Neural crest cell (in vitro differentiated cells): ENCODE measurements at regions not wholly inside any gene's neighbourhood (a gene's known extent, or its start where the extent isn't known, plus 50 kb on each side); places are given as distances from the start of the nearest gene placed in this dataset.
A peak's percentile ranks its signal among the peaks of the same experiment; 100 is the strongest.

Experiments
- DNase-seq: peaks from one replicate; pipeline ENCODE4 v3.0.0; 2021; ENCODE audit warnings: low read depth, mixed read lengths, low spot score
- H3K27ac Mint-ChIP-seq: one replicate; pipeline ENCODE4 v1.8.0; 2021; ENCODE audit warnings: mild to moderate bottlenecking, mixed read lengths; ENCODE audit not compliant: unreplicated experiment
- H3K27me3 Mint-ChIP-seq: 2 replicates; pipeline ENCODE4 v1.8.0; 2021; ENCODE audit warnings: low read depth, mild to moderate bottlenecking, mixed read lengths
- H3K36me3 Mint-ChIP-seq: 2 replicates; pipeline ENCODE4 v1.8.0; 2021; ENCODE audit warnings: low read depth, mild to moderate bottlenecking, mixed read lengths
- H3K4me1 Mint-ChIP-seq: 2 replicates; pipeline ENCODE4 v1.8.0; 2021; ENCODE audit warnings: mixed read lengths
- H3K4me3 Mint-ChIP-seq: one replicate; pipeline ENCODE4 v1.8.0; 2021; ENCODE audit warnings: mild to moderate bottlenecking, mixed read lengths
- H3K9me3 Mint-ChIP-seq: 2 replicates; pipeline ENCODE4 v1.8.0; 2021; ENCODE audit warnings: mixed read lengths
- TF ChIP-seq, protein P1 (sequence below): fragments of 200-600 bp; sonication (generic); conservative IDR thresholded peaks from 2 replicates; pipeline ENCODE4 v1.5.0; 2021; ENCODE audit warnings: antibody characterized with exemption, mild to moderate bottlenecking

DNA sequence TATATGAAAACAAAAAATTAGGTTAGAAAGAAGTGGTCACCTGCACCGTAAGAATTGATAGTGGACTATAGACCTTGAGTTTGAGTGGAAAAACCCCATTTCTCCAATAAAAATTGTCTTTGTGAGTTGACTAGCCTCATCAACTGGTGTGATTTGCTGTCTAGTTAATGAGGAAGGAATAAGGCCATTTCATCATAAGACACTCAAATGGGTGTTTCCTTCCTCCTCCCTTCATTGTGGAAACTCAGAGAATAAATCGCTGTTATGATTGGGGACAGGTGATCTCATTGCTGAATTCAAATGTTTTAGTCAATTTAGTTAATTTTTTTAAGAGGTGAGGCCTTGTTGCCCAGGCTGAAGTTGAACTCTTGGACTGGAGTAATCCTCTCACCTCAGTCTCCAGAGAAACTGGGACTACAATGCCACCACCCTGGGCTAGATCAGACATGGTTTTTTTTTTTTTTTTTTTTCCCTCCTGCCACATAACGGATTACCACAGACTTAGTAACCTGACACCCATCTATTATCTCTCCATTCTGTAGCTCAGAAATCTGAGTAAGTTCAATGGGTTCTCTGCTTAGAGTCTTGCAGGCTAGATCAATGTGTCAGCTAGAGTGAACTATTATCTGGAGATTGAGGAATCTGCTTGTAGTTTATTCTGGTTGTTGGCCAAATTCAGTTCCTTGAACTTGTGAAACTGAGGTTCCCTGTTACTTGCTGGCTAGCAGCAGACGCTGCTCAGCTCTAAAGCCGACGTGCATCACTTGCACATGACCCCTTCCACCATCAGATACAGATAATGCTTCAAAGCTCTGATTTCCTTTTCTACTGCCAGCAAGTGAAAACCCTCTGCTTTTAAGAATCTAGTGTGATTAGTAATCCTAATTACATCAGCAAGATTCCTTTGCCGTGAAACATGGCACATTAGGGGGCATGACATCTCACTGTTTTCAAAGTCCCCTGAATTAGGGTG is 663.8 kb upstream of the CDH9 start:
- H3K27ac Mint-ChIP-seq = no peak overlapping the region

DNA sequence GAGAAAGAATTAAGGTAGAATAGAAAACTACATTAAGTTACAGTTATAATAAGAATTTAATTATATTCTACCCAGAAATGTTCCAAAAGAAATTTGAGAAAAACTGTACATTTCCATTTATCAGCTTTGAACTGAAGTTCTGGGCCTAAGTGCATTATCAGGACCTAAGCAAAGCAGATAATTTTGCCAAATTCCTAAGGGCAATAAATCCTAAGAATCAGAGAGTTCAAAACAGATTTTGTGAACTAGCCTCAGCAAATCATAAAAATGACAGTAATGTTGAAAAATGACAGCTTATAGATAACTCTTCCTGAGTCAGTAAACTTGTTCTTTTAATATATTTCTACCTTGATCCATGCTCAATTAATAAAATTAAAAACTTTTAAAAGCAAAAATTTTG is 662.1 kb upstream of the CDH9 start:
- H3K4me1 Mint-ChIP-seq = peaks cover 5% of the 10 kb centered on the region
- no peaks in the 10 kb centered on the region for H3K27me3 Mint-ChIP-seq
- no peak overlapping the region for H3K4me3 Mint-ChIP-seq
- H3K27ac Mint-ChIP-seq = no peak overlapping the region
- no peaks in the 10 kb centered on the region for H3K36me3 Mint-ChIP-seq
- peaks cover 1% of the 10 kb centered on the region for H3K9me3 Mint-ChIP-seq
- no peak for DNase-seq
- TF ChIP-seq, protein P1, sequence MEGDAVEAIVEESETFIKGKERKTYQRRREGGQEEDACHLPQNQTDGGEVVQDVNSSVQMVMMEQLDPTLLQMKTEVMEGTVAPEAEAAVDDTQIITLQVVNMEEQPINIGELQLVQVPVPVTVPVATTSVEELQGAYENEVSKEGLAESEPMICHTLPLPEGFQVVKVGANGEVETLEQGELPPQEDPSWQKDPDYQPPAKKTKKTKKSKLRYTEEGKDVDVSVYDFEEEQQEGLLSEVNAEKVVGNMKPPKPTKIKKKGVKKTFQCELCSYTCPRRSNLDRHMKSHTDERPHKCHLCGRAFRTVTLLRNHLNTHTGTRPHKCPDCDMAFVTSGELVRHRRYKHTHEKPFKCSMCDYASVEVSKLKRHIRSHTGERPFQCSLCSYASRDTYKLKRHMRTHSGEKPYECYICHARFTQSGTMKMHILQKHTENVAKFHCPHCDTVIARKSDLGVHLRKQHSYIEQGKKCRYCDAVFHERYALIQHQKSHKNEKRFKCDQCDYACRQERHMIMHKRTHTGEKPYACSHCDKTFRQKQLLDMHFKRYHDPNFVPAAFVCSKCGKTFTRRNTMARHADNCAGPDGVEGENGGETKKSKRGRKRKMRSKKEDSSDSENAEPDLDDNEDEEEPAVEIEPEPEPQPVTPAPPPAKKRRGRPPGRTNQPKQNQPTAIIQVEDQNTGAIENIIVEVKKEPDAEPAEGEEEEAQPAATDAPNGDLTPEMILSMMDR = no peak

More for the DNA sequence above, 663.8 kb upstream of the CDH9 start:
- no peaks in the 10 kb centered on the region for H3K9me3 Mint-ChIP-seq
- TF ChIP-seq, protein P1 = no peak
- no peak overlapping the region for H3K4me3 Mint-ChIP-seq
- peaks cover 5% of the 10 kb centered on the region for H3K4me1 Mint-ChIP-seq
- DNase-seq = no peak
- no peaks in the 10 kb centered on the region for H3K36me3 Mint-ChIP-seq
- no peaks in the 10 kb centered on the region for H3K27me3 Mint-ChIP-seq

DNA sequence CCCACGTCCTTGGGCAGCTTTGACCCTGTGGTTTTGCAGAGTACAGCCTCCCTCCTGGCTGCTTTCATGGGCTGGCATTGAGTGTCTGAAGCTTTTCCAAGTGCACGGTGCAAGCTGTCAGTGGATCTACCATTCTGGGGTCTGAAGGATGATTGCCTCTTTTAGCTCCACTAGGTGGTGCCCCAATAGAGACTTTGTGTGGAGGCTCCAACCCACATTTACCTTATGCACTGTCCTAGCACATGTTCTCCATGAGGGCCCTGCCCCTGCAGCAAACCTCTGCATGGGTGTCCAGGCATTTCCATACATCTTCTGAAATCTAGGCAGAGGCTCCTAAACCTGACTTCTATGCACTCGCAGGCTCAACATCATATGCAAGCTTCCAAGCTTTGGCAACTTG is 644.2 kb upstream of the CDH9 start:
- H3K27ac Mint-ChIP-seq = no peak overlapping the region
- H3K4me3 Mint-ChIP-seq = no peak overlapping the region
- H3K4me1 Mint-ChIP-seq = no peaks in the 10 kb centered on the region
- no peak for DNase-seq
- peaks cover 11% of the 10 kb centered on the region for H3K36me3 Mint-ChIP-seq
- H3K27me3 Mint-ChIP-seq = no peaks in the 10 kb centered on the region
- TF ChIP-seq, protein P1 = peak; percentile 26
- peaks cover 20% of the 10 kb centered on the region for H3K9me3 Mint-ChIP-seq

DNA sequence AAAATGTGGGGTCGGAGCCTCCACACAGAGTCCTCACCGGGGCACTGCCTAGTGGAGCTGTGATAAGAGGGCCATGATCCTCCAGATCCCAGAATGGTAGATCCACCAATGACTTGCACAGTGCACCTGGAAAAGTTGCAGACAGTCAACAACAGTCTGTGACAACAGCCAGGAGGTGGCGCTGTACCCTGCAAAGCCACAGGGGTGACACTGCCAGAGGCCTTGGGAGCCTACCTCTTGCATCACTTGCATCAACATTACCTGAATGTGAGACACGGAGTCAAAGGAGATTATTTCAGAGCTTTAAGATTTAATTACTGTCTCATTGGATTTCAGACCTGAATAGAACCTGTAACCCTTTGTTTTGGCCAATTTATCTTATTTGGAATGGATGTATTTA is 614.1 kb upstream of the CDH9 start:
- Mint-ChIP-seq H3K9me3 (no peaks in the 10 kb centered on the region), H3K4me3 (no peak overlapping the region), H3K27ac (no peak overlapping the region), H3K4me1 (no peaks in the 10 kb centered on the region), H3K36me3 (no peaks in the 10 kb centered on the region), H3K27me3 (no peaks in the 10 kb centered on the region)
- TF ChIP-seq, protein P1 = no peak
- no peak for DNase-seq

DNA sequence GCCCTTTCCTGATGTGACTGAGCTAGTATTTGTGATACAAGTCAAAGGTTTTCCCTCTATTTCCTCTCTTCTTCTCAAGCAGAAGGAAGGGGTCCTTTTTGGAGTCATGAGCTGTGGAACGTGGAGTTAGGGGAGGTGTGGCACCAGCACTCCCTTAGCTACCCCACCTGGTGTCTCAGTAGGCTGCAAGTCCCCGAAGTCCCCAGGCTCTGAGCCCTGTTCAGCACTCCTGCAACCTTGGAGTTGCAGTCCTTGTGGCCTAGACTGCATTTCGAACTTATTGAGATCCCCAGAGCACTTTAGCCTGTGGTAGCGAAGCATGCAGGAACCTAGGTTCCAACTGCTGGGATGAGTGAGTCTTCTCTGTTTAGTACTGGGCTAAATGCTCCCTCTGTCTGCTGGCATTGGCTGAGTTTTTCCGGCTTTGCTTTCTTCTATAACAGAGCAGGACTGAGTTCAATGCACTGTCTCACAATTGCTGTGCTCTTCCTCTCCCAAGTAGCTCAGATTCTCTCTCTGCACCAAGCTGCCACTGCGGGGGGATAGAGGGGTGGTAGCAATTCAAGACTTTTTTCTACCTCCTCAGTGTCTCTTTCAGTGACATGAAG is 600.7 kb upstream of the CDH9 start:
- Mint-ChIP-seq H3K27me3 (no peaks in the 10 kb centered on the region), H3K36me3 (peaks cover 2% of the 10 kb centered on the region), H3K9me3 (peaks cover 16% of the 10 kb centered on the region), H3K4me1 (no peaks in the 10 kb centered on the region), H3K27ac (no peak overlapping the region), H3K4me3 (no peak overlapping the region)
- TF ChIP-seq, protein P1 = no peak
- DNase-seq = no peak
